A673 (cell line): ENCODE measurements at regions not wholly inside any gene's neighbourhood (a gene's known extent, or its start where the extent isn't known, plus 50 kb on each side); places are given as distances from the start of the nearest gene placed in this dataset.

ENCODE experiments used
- CTCF ChIP-seq: fragments of 300-800, 200-600 bp; sonication (generic); conservative IDR thresholded peaks from 2 replicates; pipeline ENCODE4 v1.5.1; 2017; ENCODE audit warnings: low read depth, mild to moderate bottlenecking, antibody characterized with exemption, low read length, moderate library complexity, mixed read lengths
- EZH2 ChIP-seq: fragments of 200-600 bp; sonication (generic); IDR thresholded peaks from 2 replicates; pipeline ENCODE4 v1.6.1; 2017; ENCODE audit warnings: borderline replicate concordance, low read depth, mild to moderate bottlenecking, mixed read lengths, antibody characterized with exemption, low read length; ENCODE audit not compliant: poor library complexity, severe bottlenecking

DNA sequence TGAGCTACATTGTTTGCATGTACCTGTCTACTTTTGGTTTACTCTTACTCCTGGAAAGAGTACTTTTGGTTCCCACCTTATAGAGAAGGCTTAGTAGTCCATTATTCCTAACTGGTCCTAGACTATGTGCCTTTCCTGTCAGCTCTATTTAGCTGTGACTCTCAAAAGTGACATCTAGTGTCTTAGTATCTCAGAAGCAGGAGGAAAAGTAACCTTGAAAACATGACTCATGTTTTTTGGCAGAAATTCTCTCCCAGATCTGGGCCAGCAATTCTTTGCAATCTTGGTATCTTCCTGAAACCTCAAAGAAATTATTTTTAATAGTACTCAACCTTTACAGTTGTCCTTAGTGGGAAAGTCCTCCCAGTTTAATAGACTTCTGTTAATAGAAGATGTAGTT is 691.7 kb upstream of the SEMA6A start:
- TF ChIP-seq CTCF, result no peak
- TF ChIP-seq EZH2, result no peak
